ENCODE measurements at regions not wholly inside any gene's neighbourhood (a gene's known extent, or its start where the extent isn't known, plus 50 kb on each side); places are given as distances from the start of the nearest gene placed in this dataset.

- DNase-seq = no peak
Observed at GRCh38 chr3:73697020-73697419, 72.3 kb upstream of the PDZRN3 start.

- no peak for DNase-seq
Observed at GRCh38 chr3:73695841-73696240, 71.1 kb upstream of the PDZRN3 start.

GRCh38 chr3:73694983-73695757 lies 70.4 kb upstream of the PDZRN3 start:
- no peak for DNase-seq

- DNase-seq = peak; percentile 56
Observed at GRCh38 chr3:73687106-73688004, 62.6 kb upstream of the PDZRN3 start.

- DNase-seq = no peak
Observed at GRCh38 chr3:73685061-73685460, 60.3 kb upstream of the PDZRN3 start.

- no peak for DNase-seq
Observed at GRCh38 chr3:73683706-73684105, 59.0 kb upstream of the PDZRN3 start.

GRCh38 chr3:73681610-73682009 lies 56.9 kb upstream of the PDZRN3 start:
- no peak for DNase-seq

- no peak for DNase-seq
Observed at GRCh38 chr3:73681198-73681597, 56.5 kb upstream of the PDZRN3 start.

- peak; percentile 28 for DNase-seq
Observed at GRCh38 chr3:73680391-73681095, 55.8 kb upstream of the PDZRN3 start.

- DNase-seq = no peak
Observed at GRCh38 chr3:73677336-73678024, 52.7 kb upstream of the PDZRN3 start.
